PC-3 (cell line): ENCODE measurements at regions not wholly inside any gene's neighbourhood (a gene's known extent, or its start where the extent isn't known, plus 50 kb on each side); places are given as distances from the start of the nearest gene placed in this dataset.
"Not testable (repeated sequence)": the region's sequence is repeated elsewhere in the genome, so short reads cannot be mapped to it uniquely, and the experiment has no call there.

Source experiments
- CTCF ChIP-seq: fragments of 300-600 bp; sonication (generic); conservative IDR thresholded peaks from 2 replicates; pipeline ENCODE4 v1.5.1; 2017; ENCODE audit warnings: antibody characterized with exemption, low read depth, mild to moderate bottlenecking, low read length
- EZH2 ChIP-seq: fragments of 300-600 bp; sonication (generic); IDR thresholded peaks from one replicate; pipeline ENCODE4 v1.6.1; 2017; ENCODE audit warnings: antibody characterized with exemption, mild to moderate bottlenecking, low read length; ENCODE audit not compliant: unreplicated experiment
- EZH2phosphoT487 ChIP-seq: fragments of 300-600 bp; sonication (generic); IDR thresholded peaks from 2 replicates; pipeline ENCODE4 v1.6.1; 2018; ENCODE audit warnings: mild to moderate bottlenecking, antibody characterized with exemption, low read length, borderline replicate concordance

GRCh38 chr14:59138576-59138975, 49.9 kb upstream of the DAAM1 start:
- not testable (repeated sequence) for TF ChIP-seq CTCF, EZH2phosphoT487, EZH2
